ENCODE measurements at regions not wholly inside any gene's neighbourhood (a gene's known extent, or its start where the extent isn't known, plus 50 kb on each side); places are given as distances from the start of the nearest gene placed in this dataset.
"Not testable (repeated sequence)": the region's sequence is repeated elsewhere in the genome, so short reads cannot be mapped to it uniquely, and the experiment has no call there.

GRCh38 chr13:64510747-64511146 lies 2719.4 kb downstream of the PCDH9 start:
- DNase-seq (ENCODE audit: low read depth, low spot score) = no peak
- H3K9me3 ChIP-seq (ENCODE audit: control insufficient read depth, insufficient read depth, low read length) = no peaks in the 10 kb centered on the region
- H3K27me3 ChIP-seq (ENCODE audit: control insufficient read depth, insufficient read depth, low read length) = no peaks in the 10 kb centered on the region
- no peak overlapping the region for H3K4me3 ChIP-seq (ENCODE audit: low read length)
- no CpG with 5 or more reads among the region's 2 CpGs for WGBS (ENCODE audit: insufficient coverage, insufficient read length)
- H3K27ac ChIP-seq (ENCODE audit: low read length) = no peak overlapping the region
- no peaks in the 10 kb centered on the region for H3K36me3 ChIP-seq (ENCODE audit: control insufficient read depth, insufficient read depth, low read length)
- H3K4me1 ChIP-seq (ENCODE audit: control insufficient read depth, insufficient read depth, low read length) = no peaks in the 10 kb centered on the region

- no CpG with 5 or more reads among the region's 1 CpG for WGBS (ENCODE audit: insufficient coverage, insufficient read length)
Measured at GRCh38 chr13:64506246-64506645, 2723.9 kb downstream of the PCDH9 start.

GRCh38 chr13:64505336-64505910 lies 2724.7 kb downstream of the PCDH9 start:
- WGBS (ENCODE audit: insufficient coverage, insufficient read length) = no CpG with 5 or more reads among the region's 4 CpGs
- no peaks in the 10 kb centered on the region for H3K9me3 ChIP-seq (ENCODE audit: control insufficient read depth, insufficient read depth, low read length)
- H3K4me1 ChIP-seq (ENCODE audit: control insufficient read depth, insufficient read depth, low read length) = no peaks in the 10 kb centered on the region
- no peaks in the 10 kb centered on the region for H3K27me3 ChIP-seq (ENCODE audit: control insufficient read depth, insufficient read depth, low read length)
- DNase-seq (ENCODE audit: low read depth, low spot score) = no peak
- H3K4me3 ChIP-seq (ENCODE audit: low read length) = no peak overlapping the region
- H3K27ac ChIP-seq (ENCODE audit: low read length) = no peak overlapping the region
- H3K36me3 ChIP-seq (ENCODE audit: control insufficient read depth, insufficient read depth, low read length) = no peaks in the 10 kb centered on the region

More at GRCh38 chr13:64506246-64506645, 2723.9 kb downstream of the PCDH9 start:
- H3K9me3 ChIP-seq (ENCODE audit: control insufficient read depth, insufficient read depth, low read length) = no peaks in the 10 kb centered on the region
- H3K27ac ChIP-seq (ENCODE audit: low read length) = no peak overlapping the region
- H3K4me3 ChIP-seq (ENCODE audit: low read length) = no peak overlapping the region
- no peak for DNase-seq (ENCODE audit: low read depth, low spot score)
- no peaks in the 10 kb centered on the region for H3K36me3 ChIP-seq (ENCODE audit: control insufficient read depth, insufficient read depth, low read length)
- H3K27me3 ChIP-seq (ENCODE audit: control insufficient read depth, insufficient read depth, low read length) = no peaks in the 10 kb centered on the region
- H3K4me1 ChIP-seq (ENCODE audit: control insufficient read depth, insufficient read depth, low read length) = no peaks in the 10 kb centered on the region

GRCh38 chr13:64488731-64489130 lies 2741.4 kb downstream of the PCDH9 start:
- no peak overlapping the region for H3K27ac ChIP-seq (ENCODE audit: low read length)
- no peaks in the 10 kb centered on the region for H3K9me3 ChIP-seq (ENCODE audit: control insufficient read depth, insufficient read depth, low read length)
- no peaks in the 10 kb centered on the region for H3K27me3 ChIP-seq (ENCODE audit: control insufficient read depth, insufficient read depth, low read length)
- H3K36me3 ChIP-seq (ENCODE audit: control insufficient read depth, insufficient read depth, low read length) = no peaks in the 10 kb centered on the region
- H3K4me3 ChIP-seq (ENCODE audit: low read length) = no peak overlapping the region
- no peak for DNase-seq (ENCODE audit: low read depth, low spot score)
- no peaks in the 10 kb centered on the region for H3K4me1 ChIP-seq (ENCODE audit: control insufficient read depth, insufficient read depth, low read length)

- no peaks in the 10 kb centered on the region for H3K4me1 ChIP-seq (ENCODE audit: control insufficient read depth, insufficient read depth, low read length)
- no peak for DNase-seq (ENCODE audit: low read depth, low spot score)
- H3K27me3 ChIP-seq (ENCODE audit: control insufficient read depth, insufficient read depth, low read length) = no peaks in the 10 kb centered on the region
- WGBS (ENCODE audit: insufficient coverage, insufficient read length) = no CpG with 5 or more reads among the region's 3 CpGs
- H3K9me3 ChIP-seq (ENCODE audit: control insufficient read depth, insufficient read depth, low read length) = no peaks in the 10 kb centered on the region
- H3K27ac ChIP-seq (ENCODE audit: low read length) = no peak overlapping the region
- no peak overlapping the region for H3K4me3 ChIP-seq (ENCODE audit: low read length)
- no peaks in the 10 kb centered on the region for H3K36me3 ChIP-seq (ENCODE audit: control insufficient read depth, insufficient read depth, low read length)
Measured at GRCh38 chr13:64482373-64482772, 2747.8 kb downstream of the PCDH9 start.

- no peak for DNase-seq (ENCODE audit: low read depth, low spot score)
- no CpG with 5 or more reads among the region's 1 CpG for WGBS (ENCODE audit: insufficient coverage, insufficient read length)
Measured at GRCh38 chr13:64480672-64481071, 2749.5 kb downstream of the PCDH9 start.

GRCh38 chr13:64480211-64480610 lies 2749.9 kb downstream of the PCDH9 start:
- Histone ChIP-seq H3K4me1 (ENCODE audit: control insufficient read depth, insufficient read depth, low read length) (no peaks in the 10 kb centered on the region), H3K27me3 (ENCODE audit: control insufficient read depth, insufficient read depth, low read length) (no peaks in the 10 kb centered on the region), H3K27ac (ENCODE audit: low read length) (no peak overlapping the region), H3K9me3 (ENCODE audit: control insufficient read depth, insufficient read depth, low read length) (no peaks in the 10 kb centered on the region), H3K36me3 (ENCODE audit: control insufficient read depth, insufficient read depth, low read length) (no peaks in the 10 kb centered on the region), H3K4me3 (ENCODE audit: low read length) (no peak overlapping the region)
- no peak for DNase-seq (ENCODE audit: low read depth, low spot score)
- no CpG with 5 or more reads among the region's 1 CpG for WGBS (ENCODE audit: insufficient coverage, insufficient read length)

More at GRCh38 chr13:64480672-64481071, 2749.5 kb downstream of the PCDH9 start:
- Histone ChIP-seq H3K27ac (ENCODE audit: low read length) (no peak overlapping the region), H3K4me3 (ENCODE audit: low read length) (no peak overlapping the region), H3K27me3 (ENCODE audit: control insufficient read depth, insufficient read depth, low read length) (no peaks in the 10 kb centered on the region), H3K36me3 (ENCODE audit: control insufficient read depth, insufficient read depth, low read length) (no peaks in the 10 kb centered on the region), H3K9me3 (ENCODE audit: control insufficient read depth, insufficient read depth, low read length) (no peaks in the 10 kb centered on the region), H3K4me1 (ENCODE audit: control insufficient read depth, insufficient read depth, low read length) (no peaks in the 10 kb centered on the region)

GRCh38 chr13:64477146-64477545 lies 2753.0 kb downstream of the PCDH9 start:
- no peak for DNase-seq (ENCODE audit: low read depth, low spot score)
- Histone ChIP-seq H3K9me3 (ENCODE audit: control insufficient read depth, insufficient read depth, low read length) (no peaks in the 10 kb centered on the region), H3K36me3 (ENCODE audit: control insufficient read depth, insufficient read depth, low read length) (no peaks in the 10 kb centered on the region), H3K4me1 (ENCODE audit: control insufficient read depth, insufficient read depth, low read length) (no peaks in the 10 kb centered on the region), H3K27ac (ENCODE audit: low read length) (no peak overlapping the region), H3K4me3 (ENCODE audit: low read length) (no peak overlapping the region), H3K27me3 (ENCODE audit: control insufficient read depth, insufficient read depth, low read length) (no peaks in the 10 kb centered on the region)

GRCh38 chr13:64476041-64476568 lies 2754.0 kb downstream of the PCDH9 start:
- not testable (repeated sequence) for H3K4me1 ChIP-seq (ENCODE audit: control insufficient read depth, insufficient read depth, low read length); H3K27ac ChIP-seq (ENCODE audit: low read length); DNase-seq (ENCODE audit: low read depth, low spot score); H3K4me3 ChIP-seq (ENCODE audit: low read length); H3K36me3 ChIP-seq (ENCODE audit: control insufficient read depth, insufficient read depth, low read length); H3K9me3 ChIP-seq (ENCODE audit: control insufficient read depth, insufficient read depth, low read length); H3K27me3 ChIP-seq (ENCODE audit: control insufficient read depth, insufficient read depth, low read length)
- WGBS (ENCODE audit: insufficient coverage, insufficient read length) = no CpG with 5 or more reads among the region's 2 CpGs

- no CpG with 5 or more reads among the region's 2 CpGs for WGBS (ENCODE audit: insufficient coverage, insufficient read length)
- H3K36me3 ChIP-seq (ENCODE audit: control insufficient read depth, insufficient read depth, low read length) = no peaks in the 10 kb centered on the region
- no peak overlapping the region for H3K27ac ChIP-seq (ENCODE audit: low read length)
- H3K4me1 ChIP-seq (ENCODE audit: control insufficient read depth, insufficient read depth, low read length) = no peaks in the 10 kb centered on the region
- no peak for DNase-seq (ENCODE audit: low read depth, low spot score)
- no peaks in the 10 kb centered on the region for H3K27me3 ChIP-seq (ENCODE audit: control insufficient read depth, insufficient read depth, low read length)
- H3K9me3 ChIP-seq (ENCODE audit: control insufficient read depth, insufficient read depth, low read length) = no peaks in the 10 kb centered on the region
- no peak overlapping the region for H3K4me3 ChIP-seq (ENCODE audit: low read length)
Measured at GRCh38 chr13:64471916-64472315, 2758.2 kb downstream of the PCDH9 start.

GRCh38 chr13:64470751-64471150 lies 2759.4 kb downstream of the PCDH9 start:
- no peaks in the 10 kb centered on the region for H3K9me3 ChIP-seq (ENCODE audit: control insufficient read depth, insufficient read depth, low read length)
- no peak for DNase-seq (ENCODE audit: low read depth, low spot score)
- no peaks in the 10 kb centered on the region for H3K36me3 ChIP-seq (ENCODE audit: control insufficient read depth, insufficient read depth, low read length)
- WGBS (ENCODE audit: insufficient coverage, insufficient read length) = no CpG with 5 or more reads among the region's 1 CpG
- no peaks in the 10 kb centered on the region for H3K27me3 ChIP-seq (ENCODE audit: control insufficient read depth, insufficient read depth, low read length)
- H3K4me3 ChIP-seq (ENCODE audit: low read length) = no peak overlapping the region
- H3K4me1 ChIP-seq (ENCODE audit: control insufficient read depth, insufficient read depth, low read length) = no peaks in the 10 kb centered on the region
- no peak overlapping the region for H3K27ac ChIP-seq (ENCODE audit: low read length)

Data from iPS DF 6.9 (cell line).